ENCODE measurements at regions not wholly inside any gene's neighbourhood (a gene's known extent, or its start where the extent isn't known, plus 50 kb on each side); places are given as distances from the start of the nearest gene placed in this dataset.
"Not testable (repeated sequence)": the region's sequence is repeated elsewhere in the genome, so short reads cannot be mapped to it uniquely, and the experiment has no call there.

DNA sequence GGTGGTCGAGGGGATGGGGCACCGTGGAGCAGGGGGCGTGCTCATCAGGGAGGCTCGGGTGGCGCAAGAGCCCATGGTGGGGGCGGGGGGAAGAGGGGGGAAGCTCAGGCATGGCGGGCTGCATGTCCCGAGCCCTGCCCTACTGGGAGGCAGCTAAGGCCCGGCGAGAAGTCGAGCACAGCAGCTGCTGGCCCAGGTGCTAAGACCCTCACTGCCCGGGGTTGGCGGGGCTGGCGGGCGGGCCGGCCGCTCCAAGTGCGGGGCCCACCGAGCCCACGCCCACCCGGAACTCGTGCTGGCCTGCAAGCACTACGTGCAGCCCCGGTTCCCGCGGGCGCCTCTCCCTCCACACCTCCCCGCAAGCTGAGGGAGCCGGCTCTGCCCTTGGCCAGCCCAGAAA lies 55.0 kb upstream of the FAM171A1 start:
- DNase-seq = no peak
- no peak overlapping the region for H3K4me3 Mint-ChIP-seq
- intact Hi-C loops (cut with micrococcal nuclease) = no loop called here
- no peaks in the 10 kb centered on the region for H3K4me1 Mint-ChIP-seq (ENCODE audit: low read depth)
- POLR2A ChIA-PET = no interaction called here
- H3K27me3 Mint-ChIP-seq = peaks cover 2% of the 10 kb centered on the region
- no peaks in the 10 kb centered on the region for H3K36me3 Mint-ChIP-seq
- CTCF ChIA-PET = no interaction called here
- H3K27ac Mint-ChIP-seq = no peak overlapping the region
- H3K9me3 Mint-ChIP-seq = no peaks in the 10 kb centered on the region

DNA sequence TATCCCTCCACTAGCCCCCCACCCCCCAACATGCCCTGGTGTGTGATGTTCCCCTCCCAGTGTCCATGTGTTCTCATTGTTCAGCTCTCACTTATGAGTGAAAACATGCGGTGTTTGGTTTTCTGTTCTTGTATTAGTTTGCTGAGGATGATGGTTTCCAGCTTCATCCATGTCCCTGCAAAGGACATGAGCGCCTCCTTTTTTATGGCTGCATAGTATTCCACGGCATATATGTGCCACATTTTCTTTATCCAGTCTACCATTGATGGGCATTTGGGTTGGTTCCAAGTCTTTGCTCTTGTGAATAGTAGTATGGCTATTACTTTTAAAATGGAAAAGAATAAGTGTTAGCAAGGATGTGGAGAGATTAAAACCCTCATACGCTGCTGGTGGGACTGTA lies 50.8 kb upstream of the FAM171A1 start:
- H3K4me1 Mint-ChIP-seq (ENCODE audit: low read depth); H3K36me3 Mint-ChIP-seq; H3K4me3 Mint-ChIP-seq; H3K27me3 Mint-ChIP-seq; intact Hi-C loops (cut with micrococcal nuclease); H3K9me3 Mint-ChIP-seq; DNase-seq; POLR2A ChIA-PET; H3K27ac Mint-ChIP-seq: not testable (repeated sequence)
- CTCF ChIA-PET = interaction anchor here (1.1 kb wide), 1 partner anchor 9 kb away, joined by 3 read pairs; no protein-coding TSS in a partner anchor

Data from activated CD4-positive, alpha-beta memory T cell treated with anti-CD3 and anti-CD28 coated beads for 36 hours (primary cell).